ENCODE measurements at regions not wholly inside any gene's neighbourhood (a gene's known extent, or its start where the extent isn't known, plus 50 kb on each side); places are given as distances from the start of the nearest gene placed in this dataset.
"Not testable (repeated sequence)": the region's sequence is repeated elsewhere in the genome, so short reads cannot be mapped to it uniquely, and the experiment has no call there.

- intact Hi-C loops (cut with micrococcal nuclease), result no loop called here
- Histone ChIP-seq H2AFZ (ENCODE audit: insufficient read depth, low read depth, low read length, poor library complexity, severe bottlenecking) (no peak overlapping the region), H3K79me2 (ENCODE audit: insufficient read depth, low read length) (no peaks in the 10 kb centered on the region), H3K9ac (ENCODE audit: insufficient read depth, low read length, poor library complexity, severe bottlenecking) (no peak overlapping the region), H3K27me3 (ENCODE audit: control insufficient read depth in 2 of 2, insufficient read depth in 2 of 2, low read length in 2 of 2) (no peaks in the 10 kb centered on the region), H3K4me2 (replicated peaks; ENCODE audit: extremely low read depth, low read length, poor library complexity, severe bottlenecking) (no peak overlapping the region), H3K9me3 (replicated peaks in 1 of 2; ENCODE audit: control insufficient read depth in 1 of 2, insufficient read depth in 1 of 2, low read length in 2 of 2) (no peaks in the 10 kb centered on the region), H4K20me1 (ENCODE audit: insufficient read depth, low read length) (no peaks in the 10 kb centered on the region), H3K4me3 (replicated peaks in 1 of 3; ENCODE audit: low read depth in 2 of 3, low read length in 3 of 3) (no peak overlapping the region), H3K27ac (ENCODE audit: low read depth in 1 of 2, low read length in 2 of 2) (no peak overlapping the region), H3K36me3 (replicated peaks in 1 of 2; ENCODE audit: control insufficient read depth in 1 of 2, insufficient read depth in 2 of 2, low read length in 2 of 2) (no peaks in the 10 kb centered on the region), H3K4me1 (ENCODE audit: control insufficient read depth in 1 of 2, insufficient read depth in 2 of 2, low read length in 2 of 2) (no peaks in the 10 kb centered on the region)
- Mint-ChIP-seq H3K9me3 (peaks cover 0 to 2% (median 0%) of the 10 kb centered on the region in 7 donors), H3K27me3 (ENCODE audit: low read depth in 3 of 3) (no peaks in the 10 kb centered on the region), H3K27ac (no peak overlapping the region), H3K36me3 (no peaks in the 10 kb centered on the region), H3K4me3 (no peak overlapping the region), H3K4me1 (no peaks in the 10 kb centered on the region)
- no CpG with 5 or more reads among the region's 3 CpGs for WGBS (ENCODE audit: insufficient coverage)
- no peak for DNase-seq
- TF ChIP-seq, protein P1, sequence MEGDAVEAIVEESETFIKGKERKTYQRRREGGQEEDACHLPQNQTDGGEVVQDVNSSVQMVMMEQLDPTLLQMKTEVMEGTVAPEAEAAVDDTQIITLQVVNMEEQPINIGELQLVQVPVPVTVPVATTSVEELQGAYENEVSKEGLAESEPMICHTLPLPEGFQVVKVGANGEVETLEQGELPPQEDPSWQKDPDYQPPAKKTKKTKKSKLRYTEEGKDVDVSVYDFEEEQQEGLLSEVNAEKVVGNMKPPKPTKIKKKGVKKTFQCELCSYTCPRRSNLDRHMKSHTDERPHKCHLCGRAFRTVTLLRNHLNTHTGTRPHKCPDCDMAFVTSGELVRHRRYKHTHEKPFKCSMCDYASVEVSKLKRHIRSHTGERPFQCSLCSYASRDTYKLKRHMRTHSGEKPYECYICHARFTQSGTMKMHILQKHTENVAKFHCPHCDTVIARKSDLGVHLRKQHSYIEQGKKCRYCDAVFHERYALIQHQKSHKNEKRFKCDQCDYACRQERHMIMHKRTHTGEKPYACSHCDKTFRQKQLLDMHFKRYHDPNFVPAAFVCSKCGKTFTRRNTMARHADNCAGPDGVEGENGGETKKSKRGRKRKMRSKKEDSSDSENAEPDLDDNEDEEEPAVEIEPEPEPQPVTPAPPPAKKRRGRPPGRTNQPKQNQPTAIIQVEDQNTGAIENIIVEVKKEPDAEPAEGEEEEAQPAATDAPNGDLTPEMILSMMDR (IDR thresholded peaks at IDR 0.05), result no peak
These were observed 247.1 kb upstream of the GRIK2 start for GRCh38 chr6:101146389-101146788.

DNA sequence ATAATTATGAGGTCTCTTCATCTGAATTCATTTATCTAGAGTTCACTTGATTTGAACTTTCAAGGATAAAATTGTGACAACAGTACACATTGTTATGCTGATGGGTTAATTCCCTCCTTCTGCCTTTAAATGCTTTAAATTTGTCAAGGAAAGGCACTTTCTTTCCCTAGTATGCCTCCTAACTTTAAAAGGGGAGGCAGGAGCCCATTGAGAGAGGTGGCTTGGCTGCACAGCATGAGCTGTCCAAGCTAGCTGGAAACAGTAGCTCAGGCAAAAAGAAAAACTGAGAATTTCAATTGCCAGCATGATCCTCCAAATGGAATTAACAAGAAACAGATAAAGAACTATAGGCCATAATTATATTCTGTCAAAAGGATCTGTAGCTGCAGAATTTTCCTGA is 243.3 kb upstream of the GRIK2 start:
- Histone ChIP-seq H3K36me3 (replicated peaks in 1 of 2; ENCODE audit: control insufficient read depth in 1 of 2, insufficient read depth in 2 of 2, low read length in 2 of 2) (no peaks in the 10 kb centered on the region), H3K79me2 (ENCODE audit: insufficient read depth, low read length) (no peaks in the 10 kb centered on the region), H3K27me3 (ENCODE audit: control insufficient read depth in 2 of 2, insufficient read depth in 2 of 2, low read length in 2 of 2) (no peaks in the 10 kb centered on the region), H4K20me1 (ENCODE audit: insufficient read depth, low read length) (no peaks in the 10 kb centered on the region), H3K27ac (ENCODE audit: low read depth in 1 of 2, low read length in 2 of 2) (no peak overlapping the region), H3K4me3 (replicated peaks in 1 of 3; ENCODE audit: low read depth in 2 of 3, low read length in 3 of 3) (no peak overlapping the region), H3K4me2 (replicated peaks; ENCODE audit: extremely low read depth, low read length, poor library complexity, severe bottlenecking) (no peak overlapping the region), H2AFZ (ENCODE audit: insufficient read depth, low read depth, low read length, poor library complexity, severe bottlenecking) (no peak overlapping the region), H3K9me3 (replicated peaks in 1 of 2; ENCODE audit: control insufficient read depth in 1 of 2, insufficient read depth in 1 of 2, low read length in 2 of 2) (no peaks in the 10 kb centered on the region), H3K9ac (ENCODE audit: insufficient read depth, low read length, poor library complexity, severe bottlenecking) (no peak overlapping the region), H3K4me1 (ENCODE audit: control insufficient read depth in 1 of 2, insufficient read depth in 2 of 2, low read length in 2 of 2) (no peaks in the 10 kb centered on the region)
- intact Hi-C loops (cut with micrococcal nuclease), result no loop called here
- H3K9me3 Mint-ChIP-seq, result peaks cover 0 to 2% (median 0%) of the 10 kb centered on the region in 7 donors
- no peak for DNase-seq
- no peak overlapping the region for H3K4me3 Mint-ChIP-seq
- TF ChIP-seq, protein P1 (IDR thresholded peaks at IDR 0.05), result no peak
- no peaks in the 10 kb centered on the region for H3K4me1 Mint-ChIP-seq
- H3K36me3 Mint-ChIP-seq, result no peaks in the 10 kb centered on the region
- no peak overlapping the region for H3K27ac Mint-ChIP-seq
- H3K27me3 Mint-ChIP-seq (ENCODE audit: low read depth in 3 of 3), result no peaks in the 10 kb centered on the region

GRCh38 chr6:101157638-101158037 is 235.9 kb upstream of the GRIK2 start:
- H3K36me3 Mint-ChIP-seq; H4K20me1 ChIP-seq (ENCODE audit: insufficient read depth, low read length): not testable (repeated sequence)

More at GRCh38 chr6:101157638-101158037, 235.9 kb upstream of the GRIK2 start:
- H3K4me3 ChIP-seq (replicated peaks in 1 of 3; ENCODE audit: low read depth in 2 of 3, low read length in 3 of 3); H3K79me2 ChIP-seq (ENCODE audit: insufficient read depth, low read length); DNase-seq; H3K9me3 ChIP-seq (replicated peaks in 1 of 2; ENCODE audit: control insufficient read depth in 1 of 2, insufficient read depth in 1 of 2, low read length in 2 of 2); H2AFZ ChIP-seq (ENCODE audit: insufficient read depth, low read depth, low read length, poor library complexity, severe bottlenecking); H3K4me1 ChIP-seq (ENCODE audit: control insufficient read depth in 1 of 2, insufficient read depth in 2 of 2, low read length in 2 of 2); H3K36me3 ChIP-seq (replicated peaks in 1 of 2; ENCODE audit: control insufficient read depth in 1 of 2, insufficient read depth in 2 of 2, low read length in 2 of 2); H3K27ac ChIP-seq (ENCODE audit: low read depth in 1 of 2, low read length in 2 of 2); intact Hi-C loops (cut with micrococcal nuclease); H3K4me3 Mint-ChIP-seq; H3K27ac Mint-ChIP-seq; H3K4me1 Mint-ChIP-seq; H3K9ac ChIP-seq (ENCODE audit: insufficient read depth, low read length, poor library complexity, severe bottlenecking); H3K27me3 Mint-ChIP-seq (ENCODE audit: low read depth in 3 of 3); H3K27me3 ChIP-seq (ENCODE audit: control insufficient read depth in 2 of 2, insufficient read depth in 2 of 2, low read length in 2 of 2); H3K4me2 ChIP-seq (replicated peaks; ENCODE audit: extremely low read depth, low read length, poor library complexity, severe bottlenecking): not testable (repeated sequence)
- 95% methylated on average over 11 of the region's 11 CpGs for WGBS (ENCODE audit: insufficient coverage)
- H3K9me3 Mint-ChIP-seq, result peaks cover 0 to 13% (median 9%) of the 10 kb centered on the region in 7 donors

Measured in CD14-positive monocyte (primary cell).